ENCODE measurements at regions not wholly inside any gene's neighbourhood (a gene's known extent, or its start where the extent isn't known, plus 50 kb on each side); places are given as distances from the start of the nearest gene placed in this dataset.

DNA sequence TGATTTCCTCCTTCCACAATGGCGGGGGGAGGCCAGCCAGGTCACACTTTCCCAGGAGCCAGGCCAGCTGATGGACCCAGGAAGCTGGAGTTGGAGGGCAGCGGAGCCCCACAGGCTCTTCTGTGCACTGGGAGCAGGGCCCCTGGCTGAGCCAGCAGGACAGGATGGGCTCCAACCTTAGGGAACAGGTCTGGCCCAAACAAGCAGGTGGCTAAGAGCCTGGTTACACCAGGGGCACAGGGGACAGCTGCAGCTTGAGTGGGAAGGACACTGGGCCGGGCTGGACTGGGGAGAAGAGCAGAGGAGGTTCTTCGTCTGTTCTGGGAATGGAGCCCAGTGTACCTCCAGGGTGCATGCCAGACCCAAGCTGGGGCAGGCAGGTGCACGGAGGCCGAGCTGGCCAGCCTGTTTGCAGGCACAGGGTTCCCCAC, 102.3 kb downstream of the DLL1 start:
- no peak overlapping the region for H3K4me3 ChIP-seq
- no peak for DNase-seq (ENCODE audit: low read depth in 1 of 2, low spot score in 1 of 2)
- no peaks in the 10 kb centered on the region for H3K9me3 ChIP-seq (ENCODE audit: low read depth)
- no peaks in the 10 kb centered on the region for H3K36me3 ChIP-seq
- no peaks in the 10 kb centered on the region for H3K27me3 ChIP-seq
- no peak overlapping the region for H3K27ac ChIP-seq
- H3K4me1 ChIP-seq (ENCODE audit: low read depth), result no peaks in the 10 kb centered on the region
- TF ChIP-seq CTCF (IDR thresholded peaks at IDR 0.05; ENCODE audit: low read depth, low read length), result no peak

GRCh38 chr6:170187669-170188566, 103.0 kb downstream of the DLL1 start:
- H3K9me3 ChIP-seq (ENCODE audit: low read depth), result no peaks in the 10 kb centered on the region
- H3K27ac ChIP-seq, result no peak overlapping the region
- H3K4me3 ChIP-seq, result no peak overlapping the region
- no peaks in the 10 kb centered on the region for H3K27me3 ChIP-seq
- DNase-seq (ENCODE audit: low read depth in 1 of 2, low spot score in 1 of 2), result no peak
- H3K4me1 ChIP-seq (ENCODE audit: low read depth), result no peaks in the 10 kb centered on the region
- no peak for TF ChIP-seq CTCF (IDR thresholded peaks at IDR 0.05; ENCODE audit: low read depth, low read length)
- no peaks in the 10 kb centered on the region for H3K36me3 ChIP-seq

GRCh38 chr6:170186941-170187668, 103.8 kb downstream of the DLL1 start:
- no peaks in the 10 kb centered on the region for H3K36me3 ChIP-seq
- H3K9me3 ChIP-seq (ENCODE audit: low read depth), result no peaks in the 10 kb centered on the region
- no peaks in the 10 kb centered on the region for H3K27me3 ChIP-seq
- no peak for TF ChIP-seq CTCF (IDR thresholded peaks at IDR 0.05; ENCODE audit: low read depth, low read length)
- no peak overlapping the region for H3K27ac ChIP-seq
- H3K4me3 ChIP-seq, result no peak overlapping the region
- H3K4me1 ChIP-seq (ENCODE audit: low read depth), result no peaks in the 10 kb centered on the region
- no peak for DNase-seq (ENCODE audit: low read depth in 1 of 2, low spot score in 1 of 2)

DNA sequence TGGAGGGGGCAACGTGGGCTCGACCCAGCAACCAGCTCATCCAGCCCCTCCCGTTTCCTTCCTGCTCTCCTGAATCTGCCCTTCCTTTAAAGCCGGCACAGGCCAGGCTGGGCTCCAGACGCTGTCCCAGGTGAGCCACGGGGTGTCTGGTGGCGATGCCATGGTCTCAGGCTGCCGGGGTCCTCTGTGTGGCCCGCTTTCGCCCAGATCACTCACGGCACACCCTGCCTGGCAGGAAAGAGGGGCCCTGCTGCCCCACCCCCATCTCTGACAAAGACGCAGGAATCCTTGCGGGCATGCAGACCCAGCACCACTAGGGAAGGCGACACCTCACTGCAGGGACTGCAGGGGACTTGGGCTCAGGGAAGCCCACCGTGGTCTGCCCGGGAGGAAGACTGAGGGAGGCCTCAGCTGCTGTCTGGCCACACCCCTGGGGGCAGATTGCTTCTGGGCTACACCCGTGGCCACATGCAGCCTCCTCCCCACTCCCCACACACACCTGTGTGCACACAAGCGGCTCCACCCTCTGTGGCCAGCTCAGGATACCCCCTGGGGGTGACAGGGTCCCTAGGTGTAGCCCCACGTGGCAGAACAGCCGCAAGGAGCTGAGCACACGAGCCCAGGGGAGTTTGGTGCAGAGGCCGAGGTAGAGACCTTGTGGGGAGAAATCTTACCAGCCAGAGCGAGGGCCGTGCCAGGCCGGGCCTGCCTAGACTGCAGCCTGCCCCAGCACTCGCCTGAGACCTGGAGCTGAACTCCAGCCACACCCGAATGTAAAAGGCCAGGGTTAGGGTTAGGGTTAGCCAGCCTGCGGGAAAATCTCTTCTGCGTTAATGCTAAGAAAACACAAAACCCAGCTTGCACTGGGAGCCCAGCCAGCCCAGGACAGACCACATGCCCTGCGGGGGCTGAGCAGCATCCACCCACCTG, 104.6 kb downstream of the DLL1 start:
- Histone ChIP-seq H3K4me3 (no peak overlapping the region), H3K27ac (no peak overlapping the region), H3K4me1 (ENCODE audit: low read depth) (no peaks in the 10 kb centered on the region), H3K36me3 (no peaks in the 10 kb centered on the region), H3K27me3 (no peaks in the 10 kb centered on the region), H3K9me3 (ENCODE audit: low read depth) (no peaks in the 10 kb centered on the region)
- DNase-seq (ENCODE audit: low read depth in 1 of 2, low spot score in 1 of 2), result no peak
- no peak for TF ChIP-seq CTCF (IDR thresholded peaks at IDR 0.05; ENCODE audit: low read depth, low read length)
